ENCODE measurements at regions not wholly inside any gene's neighbourhood (a gene's known extent, or its start where the extent isn't known, plus 50 kb on each side); places are given as distances from the start of the nearest gene placed in this dataset.

- in situ Hi-C loops (cut with HindIII; ENCODE audit: low pct_unique_long_range_greater_than_20kb, low sequenced_read_pairs): no loop called here
- no peak for TF ChIP-seq JUND (IDR thresholded peaks at IDR 0.05; ENCODE audit: low read depth)
- no peak for DNase-seq (ENCODE audit: low read depth in 1 of 2, low spot score in 1 of 2)
These were observed 334.1 kb upstream of the KLF6 start for GRCh38 chr10:4119107-4119506.

DNA sequence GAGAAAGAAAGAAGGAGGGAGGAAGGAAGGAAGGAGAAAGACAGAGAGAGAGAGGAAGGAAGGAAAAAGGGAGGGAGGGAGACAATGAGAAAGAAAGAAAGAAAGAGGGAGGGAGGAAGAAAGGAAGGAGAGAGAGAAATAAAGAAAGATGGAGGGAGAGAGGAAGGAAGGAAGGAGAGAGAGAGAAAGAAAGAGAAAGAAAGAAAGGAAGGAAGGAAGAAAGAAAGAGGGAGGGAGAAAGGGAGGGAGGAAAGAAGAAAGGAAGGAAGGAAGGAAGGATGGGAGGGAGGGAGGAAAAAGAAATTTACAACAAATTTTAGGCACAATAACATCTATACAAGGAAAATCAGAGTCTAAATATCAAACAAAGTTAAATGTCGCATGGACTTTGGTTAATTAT lies 332.6 kb upstream of the KLF6 start:
- DNase-seq (ENCODE audit: low read depth in 1 of 2, low spot score in 1 of 2): no peak
- in situ Hi-C loops (cut with HindIII; ENCODE audit: low pct_unique_long_range_greater_than_20kb, low sequenced_read_pairs): no loop called here
- no peak for TF ChIP-seq JUND (IDR thresholded peaks at IDR 0.05; ENCODE audit: low read depth)

GRCh38 chr10:4111643-4112042 lies 326.6 kb upstream of the KLF6 start:
- TF ChIP-seq JUND (IDR thresholded peaks at IDR 0.05; ENCODE audit: low read depth): no peak
- DNase-seq (ENCODE audit: low read depth in 1 of 2, low spot score in 1 of 2): no peak
- in situ Hi-C loops (cut with HindIII; ENCODE audit: low pct_unique_long_range_greater_than_20kb, low sequenced_read_pairs): no loop called here

- in situ Hi-C loops (cut with HindIII; ENCODE audit: low pct_unique_long_range_greater_than_20kb, low sequenced_read_pairs): no loop called here
- no peak for DNase-seq (ENCODE audit: low read depth in 1 of 2, low spot score in 1 of 2)
- TF ChIP-seq JUND (IDR thresholded peaks at IDR 0.05; ENCODE audit: low read depth): no peak
These were observed 324.5 kb upstream of the KLF6 start for GRCh38 chr10:4109469-4109868.

DNA sequence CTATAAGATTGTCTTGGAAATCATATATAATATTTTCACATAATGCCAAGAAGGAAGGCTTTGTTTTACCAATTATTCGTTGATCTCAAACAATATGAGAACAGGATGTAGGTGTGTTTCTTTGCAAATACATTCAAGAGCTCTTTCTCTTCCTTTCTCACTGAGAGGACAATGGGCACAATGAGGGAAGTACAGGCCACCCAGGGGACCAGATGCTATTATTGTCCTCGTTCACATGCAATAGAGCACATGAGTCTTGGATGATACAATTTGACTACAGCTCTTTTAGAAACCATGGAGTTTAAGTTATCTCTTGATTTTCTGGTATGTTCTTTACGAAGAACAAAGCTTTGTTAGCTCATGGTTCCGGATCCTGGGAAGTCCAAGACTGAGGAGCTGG lies 323.7 kb upstream of the KLF6 start:
- in situ Hi-C loops (cut with HindIII; ENCODE audit: low pct_unique_long_range_greater_than_20kb, low sequenced_read_pairs): no loop called here
- no peak for TF ChIP-seq JUND (IDR thresholded peaks at IDR 0.05; ENCODE audit: low read depth)

DNA sequence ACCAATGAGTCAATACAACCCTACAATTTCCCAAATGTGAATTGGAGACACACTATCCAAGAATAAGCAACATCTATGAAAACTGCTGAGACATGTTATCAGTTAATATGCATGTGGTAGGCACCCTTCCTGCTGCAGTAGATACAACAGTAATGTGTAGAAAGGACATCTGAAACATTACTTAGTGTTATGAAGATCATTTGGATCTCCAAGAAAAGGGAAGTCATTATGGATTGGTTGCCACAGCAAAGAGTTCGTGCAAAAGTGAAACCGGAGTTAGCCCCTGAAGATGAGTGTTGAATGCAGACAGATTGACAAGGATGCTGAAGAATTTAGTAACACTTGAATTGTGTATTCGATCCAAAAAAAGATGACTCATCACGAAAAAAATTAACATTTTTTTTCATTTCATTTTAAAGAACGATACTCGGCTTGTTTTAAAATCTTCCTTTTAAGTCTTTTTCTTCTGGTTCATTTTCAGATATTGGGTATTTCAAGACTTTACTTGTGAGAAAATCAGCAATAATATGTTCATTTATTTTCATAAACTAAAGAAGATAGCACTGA lies 322.4 kb upstream of the KLF6 start:
- in situ Hi-C loops (cut with HindIII; ENCODE audit: low pct_unique_long_range_greater_than_20kb, low sequenced_read_pairs): no loop called here
- TF ChIP-seq JUND (IDR thresholded peaks at IDR 0.05; ENCODE audit: low read depth): no peak
- DNase-seq (ENCODE audit: low read depth in 1 of 2, low spot score in 1 of 2): no peak

More for the DNA sequence above, 323.7 kb upstream of the KLF6 start:
- no peak for DNase-seq (ENCODE audit: low read depth in 1 of 2, low spot score in 1 of 2)

GRCh38 chr10:4103603-4104002 lies 318.6 kb upstream of the KLF6 start:
- no peak for TF ChIP-seq JUND (IDR thresholded peaks at IDR 0.05; ENCODE audit: low read depth)
- DNase-seq (ENCODE audit: low read depth in 1 of 2, low spot score in 1 of 2): no peak
- in situ Hi-C loops (cut with HindIII; ENCODE audit: low pct_unique_long_range_greater_than_20kb, low sequenced_read_pairs): no loop called here

DNA sequence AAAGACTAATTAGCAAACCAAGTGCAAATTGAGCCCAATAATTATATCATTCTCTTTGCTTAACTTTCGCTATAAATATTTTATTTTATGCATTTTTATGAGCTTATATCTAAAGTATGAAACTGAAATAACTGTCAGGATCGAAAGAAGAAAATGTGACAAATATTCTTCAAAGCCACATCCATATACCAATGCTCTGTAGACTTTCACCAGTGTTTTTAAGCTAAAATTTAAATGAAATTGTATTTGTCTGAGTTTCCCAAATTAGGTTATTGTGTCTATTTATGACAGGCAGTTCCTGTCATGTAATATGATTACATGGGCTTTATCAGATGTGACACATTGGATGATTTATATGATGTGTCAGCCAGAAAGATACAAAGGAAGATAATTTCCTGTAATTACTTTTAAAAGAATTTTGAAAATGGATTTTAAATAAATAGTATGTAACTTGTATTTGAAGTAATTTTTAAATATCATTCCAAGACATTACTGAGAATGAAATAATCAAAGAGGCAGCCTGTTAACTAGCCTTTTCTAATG lies 317.9 kb upstream of the KLF6 start:
- in situ Hi-C loops (cut with HindIII; ENCODE audit: low pct_unique_long_range_greater_than_20kb, low sequenced_read_pairs): no loop called here
- no peak for TF ChIP-seq JUND (IDR thresholded peaks at IDR 0.05; ENCODE audit: low read depth)
- DNase-seq (ENCODE audit: low read depth in 1 of 2, low spot score in 1 of 2): no peak

- no peak for TF ChIP-seq JUND (IDR thresholded peaks at IDR 0.05; ENCODE audit: low read depth)
- DNase-seq (ENCODE audit: low read depth in 1 of 2, low spot score in 1 of 2): no peak
- in situ Hi-C loops (cut with HindIII; ENCODE audit: low pct_unique_long_range_greater_than_20kb, low sequenced_read_pairs): no loop called here
These were observed 317.1 kb upstream of the KLF6 start for GRCh38 chr10:4101918-4102654.

DNA sequence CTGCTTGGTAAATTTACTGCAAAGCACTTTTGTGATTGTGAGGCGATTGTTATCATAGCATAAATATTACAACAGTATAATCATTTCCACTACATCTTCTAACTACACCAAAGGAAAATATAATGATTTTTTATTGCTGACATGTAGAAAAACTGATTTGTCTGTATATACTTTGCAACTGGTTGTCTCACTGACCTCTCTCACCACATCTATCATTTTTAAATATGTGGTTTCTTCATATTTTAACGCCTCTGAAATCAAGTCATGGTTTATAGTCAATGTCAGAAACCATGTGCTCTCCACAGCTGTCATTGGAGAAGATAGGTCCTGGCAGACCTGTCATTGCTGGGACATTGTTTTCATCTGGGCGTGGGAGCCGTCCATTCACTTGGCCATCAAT lies 315.4 kb upstream of the KLF6 start:
- DNase-seq (ENCODE audit: low read depth in 1 of 2, low spot score in 1 of 2): no peak
- in situ Hi-C loops (cut with HindIII; ENCODE audit: low pct_unique_long_range_greater_than_20kb, low sequenced_read_pairs): no loop called here
- no peak for TF ChIP-seq JUND (IDR thresholded peaks at IDR 0.05; ENCODE audit: low read depth)

DNA sequence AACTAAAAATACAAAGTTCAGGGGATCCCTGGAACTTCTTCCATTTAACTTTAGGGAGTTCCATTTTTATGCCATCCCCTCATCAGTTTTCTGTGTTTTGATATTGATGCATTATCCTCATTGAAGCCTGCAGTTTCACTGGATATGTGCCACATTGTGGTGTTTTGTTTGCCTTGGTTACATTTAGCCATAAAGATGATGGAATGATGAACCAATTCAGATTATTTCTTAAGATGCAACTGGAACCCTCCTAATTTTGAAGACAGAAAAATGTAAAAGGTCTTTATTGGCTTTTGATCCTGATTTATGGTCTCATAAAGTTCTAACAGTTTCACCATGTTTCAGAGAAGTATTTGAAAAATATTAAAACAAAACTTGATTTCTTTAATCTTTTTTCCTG lies 314.2 kb upstream of the KLF6 start:
- no peak for DNase-seq (ENCODE audit: low read depth in 1 of 2, low spot score in 1 of 2)
- in situ Hi-C loops (cut with HindIII; ENCODE audit: low pct_unique_long_range_greater_than_20kb, low sequenced_read_pairs): no loop called here
- TF ChIP-seq JUND (IDR thresholded peaks at IDR 0.05; ENCODE audit: low read depth): no peak

DNA sequence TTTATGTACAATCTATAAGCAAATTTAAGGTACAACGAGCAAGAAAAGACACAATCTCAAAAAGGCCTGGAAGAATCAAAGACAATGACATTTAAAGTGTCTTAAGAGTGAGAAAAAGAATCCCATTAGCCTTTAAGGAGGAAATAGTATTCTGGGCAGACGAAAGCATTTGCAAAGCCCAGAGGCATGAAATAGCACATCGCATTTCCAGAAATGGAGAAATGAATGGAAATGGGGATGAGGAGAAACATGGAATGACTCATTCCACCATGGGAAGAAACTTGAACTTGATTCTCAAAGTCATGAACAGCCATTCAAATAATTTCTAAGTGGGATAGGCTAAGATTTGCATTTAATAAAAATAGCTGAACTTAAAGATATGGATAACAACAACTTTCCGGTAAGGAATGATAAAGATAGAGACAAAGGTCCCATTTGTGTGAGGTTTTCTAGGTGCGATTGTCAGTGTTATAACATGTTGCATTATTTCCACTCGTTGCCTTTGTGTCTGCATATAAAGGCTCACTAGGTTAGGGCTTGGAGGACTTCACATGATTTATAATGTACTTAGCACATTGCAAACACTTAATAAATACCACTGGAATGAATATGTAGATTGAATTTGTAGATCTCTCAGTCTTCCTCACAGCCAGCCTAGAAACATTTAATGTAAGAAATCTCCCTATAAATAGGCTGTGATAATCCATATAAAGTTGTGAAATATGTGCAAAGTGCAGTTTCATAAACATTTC lies 310.3 kb upstream of the KLF6 start:
- no peak for DNase-seq (ENCODE audit: low read depth in 1 of 2, low spot score in 1 of 2)
- no peak for TF ChIP-seq JUND (IDR thresholded peaks at IDR 0.05; ENCODE audit: low read depth)
- in situ Hi-C loops (cut with HindIII; ENCODE audit: low pct_unique_long_range_greater_than_20kb, low sequenced_read_pairs): no loop called here

DNA sequence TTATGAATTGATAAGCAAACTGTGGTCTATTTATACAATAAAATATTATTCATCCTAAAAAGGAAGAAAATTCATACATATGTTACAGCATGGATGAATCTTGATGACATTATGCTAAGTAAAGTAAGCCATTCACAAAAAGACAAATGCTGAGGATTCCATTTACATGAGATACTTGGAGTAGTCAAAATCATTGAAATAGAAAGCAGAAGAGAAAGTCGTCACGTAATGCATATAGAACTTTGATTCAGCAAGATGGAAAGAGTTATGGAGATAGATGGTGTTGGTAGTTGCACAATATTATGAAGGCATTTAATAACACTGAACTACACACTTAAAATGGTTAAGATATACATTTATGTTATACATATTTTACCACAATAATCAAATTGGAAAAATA lies 309.7 kb upstream of the KLF6 start:
- in situ Hi-C loops (cut with HindIII; ENCODE audit: low pct_unique_long_range_greater_than_20kb, low sequenced_read_pairs): no loop called here
- no peak for DNase-seq (ENCODE audit: low read depth in 1 of 2, low spot score in 1 of 2)
- TF ChIP-seq JUND (IDR thresholded peaks at IDR 0.05; ENCODE audit: low read depth): no peak

Data from T47D (cell line).